ENCODE measurements at regions not wholly inside any gene's neighbourhood (a gene's known extent, or its start where the extent isn't known, plus 50 kb on each side); places are given as distances from the start of the nearest gene placed in this dataset.

- H3K36me3 ChIP-seq (ENCODE audit: control insufficient read depth in 1 of 2, insufficient read depth in 2 of 2, low read depth in 1 of 2, low read length in 2 of 2), result no peaks in the 10 kb centered on the region
- no peak overlapping the region for H3K4me2 ChIP-seq (ENCODE audit: low read length, poor library complexity, severe bottlenecking)
- H3K14ac ChIP-seq (ENCODE audit: low read length in 2 of 2), result no peak overlapping the region
- no peak overlapping the region for H3K4me3 ChIP-seq (ENCODE audit: insufficient read depth in 1 of 2, low read depth in 1 of 2, low read length in 2 of 2)
- H2BK120ac ChIP-seq (ENCODE audit: low read depth, low read length), result no peak overlapping the region
- no peaks in the 10 kb centered on the region for H3K9me3 ChIP-seq (ENCODE audit: control insufficient read depth, low read length)
- no peak overlapping the region for H4K8ac ChIP-seq (ENCODE audit: low read length)
- no peak overlapping the region for H2BK5ac ChIP-seq (ENCODE audit: low read depth, low read length, poor library complexity, severe bottlenecking)
- no peaks in the 10 kb centered on the region for H3K27me3 ChIP-seq (ENCODE audit: control insufficient read depth in 1 of 2, insufficient read depth in 1 of 2, low read length in 2 of 2)
- no peak overlapping the region for H3K18ac ChIP-seq (ENCODE audit: low read depth in 1 of 2, low read length in 2 of 2)
- no peak overlapping the region for H2BK12ac ChIP-seq (ENCODE audit: low read length in 2 of 2)
- no peak overlapping the region for H2AFZ ChIP-seq (ENCODE audit: low read depth, low read length)
- H3K79me1 ChIP-seq (replicated peaks; ENCODE audit: low read length, poor library complexity, severe bottlenecking), result no peaks in the 10 kb centered on the region
- WGBS, result 67% methylated on average over 1 of the region's 2 CpGs
- no peak overlapping the region for H3K9ac ChIP-seq (ENCODE audit: low read length)
- no peaks in the 10 kb centered on the region for H3K4me1 ChIP-seq (ENCODE audit: control insufficient read depth, insufficient read depth, low read depth, low read length)
- no peak overlapping the region for H3K27ac ChIP-seq (ENCODE audit: low read length, poor library complexity, severe bottlenecking)
- H3K4ac ChIP-seq (ENCODE audit: low read depth in 1 of 2, low read length in 2 of 2), result no peak overlapping the region
- no peak overlapping the region for H2AK5ac ChIP-seq (ENCODE audit: low read length, severe bottlenecking)
- no peak overlapping the region for H3K23ac ChIP-seq (ENCODE audit: low read length in 2 of 2)
- no peak overlapping the region for H4K91ac ChIP-seq (ENCODE audit: low read length)
- no peak overlapping the region for H2BK15ac ChIP-seq (ENCODE audit: low read depth, poor library complexity, severe bottlenecking)
- DNase-seq, result no peak
Measured at GRCh38 chr10:128599030-128599429, 472.8 kb upstream of the MKI67 start.

GRCh38 chr10:128599538-128599937 lies 473.3 kb upstream of the MKI67 start:
- H3K14ac ChIP-seq (ENCODE audit: low read length in 2 of 2), result no peak overlapping the region
- H3K9me3 ChIP-seq (ENCODE audit: control insufficient read depth, low read length), result no peaks in the 10 kb centered on the region
- no peak overlapping the region for H3K27ac ChIP-seq (ENCODE audit: low read length, poor library complexity, severe bottlenecking)
- H3K79me1 ChIP-seq (replicated peaks; ENCODE audit: low read length, poor library complexity, severe bottlenecking), result no peaks in the 10 kb centered on the region
- H2BK12ac ChIP-seq (ENCODE audit: low read length in 2 of 2), result no peak overlapping the region
- H3K4me2 ChIP-seq (ENCODE audit: low read length, poor library complexity, severe bottlenecking), result no peak overlapping the region
- H2BK15ac ChIP-seq (ENCODE audit: low read depth, poor library complexity, severe bottlenecking), result no peak overlapping the region
- no peaks in the 10 kb centered on the region for H3K4me1 ChIP-seq (ENCODE audit: control insufficient read depth, insufficient read depth, low read depth, low read length)
- H4K91ac ChIP-seq (ENCODE audit: low read length), result no peak overlapping the region
- H2BK5ac ChIP-seq (ENCODE audit: low read depth, low read length, poor library complexity, severe bottlenecking), result no peak overlapping the region
- no peaks in the 10 kb centered on the region for H3K27me3 ChIP-seq (ENCODE audit: control insufficient read depth in 1 of 2, insufficient read depth in 1 of 2, low read length in 2 of 2)
- H3K4me3 ChIP-seq (ENCODE audit: insufficient read depth in 1 of 2, low read depth in 1 of 2, low read length in 2 of 2), result no peak overlapping the region
- 50% methylated on average over 1 of the region's 4 CpGs for WGBS
- no peak overlapping the region for H2BK120ac ChIP-seq (ENCODE audit: low read depth, low read length)
- H3K9ac ChIP-seq (ENCODE audit: low read length), result no peak overlapping the region
- no peak overlapping the region for H2AK5ac ChIP-seq (ENCODE audit: low read length, severe bottlenecking)
- no peaks in the 10 kb centered on the region for H3K36me3 ChIP-seq (ENCODE audit: control insufficient read depth in 1 of 2, insufficient read depth in 2 of 2, low read depth in 1 of 2, low read length in 2 of 2)
- H2AFZ ChIP-seq (ENCODE audit: low read depth, low read length), result no peak overlapping the region
- no peak overlapping the region for H4K8ac ChIP-seq (ENCODE audit: low read length)
- H3K18ac ChIP-seq (ENCODE audit: low read depth in 1 of 2, low read length in 2 of 2), result no peak overlapping the region
- DNase-seq, result no peak
- no peak overlapping the region for H3K4ac ChIP-seq (ENCODE audit: low read depth in 1 of 2, low read length in 2 of 2)
- no peak overlapping the region for H3K23ac ChIP-seq (ENCODE audit: low read length in 2 of 2)

GRCh38 chr10:128602183-128602582 lies 476.0 kb upstream of the MKI67 start:
- Histone ChIP-seq H2BK120ac (ENCODE audit: low read depth, low read length) (no peak overlapping the region), H3K23ac (ENCODE audit: low read length in 2 of 2) (no peak overlapping the region), H3K36me3 (ENCODE audit: control insufficient read depth in 1 of 2, insufficient read depth in 2 of 2, low read depth in 1 of 2, low read length in 2 of 2) (no peaks in the 10 kb centered on the region), H3K27me3 (ENCODE audit: control insufficient read depth in 1 of 2, insufficient read depth in 1 of 2, low read length in 2 of 2) (no peaks in the 10 kb centered on the region), H3K4me1 (ENCODE audit: control insufficient read depth, insufficient read depth, low read depth, low read length) (no peaks in the 10 kb centered on the region), H2BK12ac (ENCODE audit: low read length in 2 of 2) (no peak overlapping the region), H3K4me3 (ENCODE audit: insufficient read depth in 1 of 2, low read depth in 1 of 2, low read length in 2 of 2) (no peak overlapping the region), H3K79me1 (replicated peaks; ENCODE audit: low read length, poor library complexity, severe bottlenecking) (no peaks in the 10 kb centered on the region), H3K4me2 (ENCODE audit: low read length, poor library complexity, severe bottlenecking) (no peak overlapping the region), H3K4ac (ENCODE audit: low read depth in 1 of 2, low read length in 2 of 2) (no peak overlapping the region), H3K14ac (ENCODE audit: low read length in 2 of 2) (no peak overlapping the region), H2BK5ac (ENCODE audit: low read depth, low read length, poor library complexity, severe bottlenecking) (no peak overlapping the region), H2BK15ac (ENCODE audit: low read depth, poor library complexity, severe bottlenecking) (no peak overlapping the region), H2AK5ac (ENCODE audit: low read length, severe bottlenecking) (no peak overlapping the region), H3K9me3 (ENCODE audit: control insufficient read depth, low read length) (no peaks in the 10 kb centered on the region), H3K18ac (ENCODE audit: low read depth in 1 of 2, low read length in 2 of 2) (no peak overlapping the region), H4K91ac (ENCODE audit: low read length) (no peak overlapping the region), H3K9ac (ENCODE audit: low read length) (no peak overlapping the region), H4K8ac (ENCODE audit: low read length) (no peak overlapping the region), H2AFZ (ENCODE audit: low read depth, low read length) (no peak overlapping the region), H3K27ac (ENCODE audit: low read length, poor library complexity, severe bottlenecking) (no peak overlapping the region)
- DNase-seq, result no peak
- WGBS, result 84% methylated on average over 5 of the region's 6 CpGs

GRCh38 chr10:128604025-128604424 lies 477.8 kb upstream of the MKI67 start:
- H3K4ac ChIP-seq (ENCODE audit: low read depth in 1 of 2, low read length in 2 of 2), result no peak overlapping the region
- no peak overlapping the region for H3K9ac ChIP-seq (ENCODE audit: low read length)
- no peak overlapping the region for H3K4me2 ChIP-seq (ENCODE audit: low read length, poor library complexity, severe bottlenecking)
- no peaks in the 10 kb centered on the region for H3K79me1 ChIP-seq (replicated peaks; ENCODE audit: low read length, poor library complexity, severe bottlenecking)
- no peak overlapping the region for H2AK5ac ChIP-seq (ENCODE audit: low read length, severe bottlenecking)
- DNase-seq, result no peak
- no peaks in the 10 kb centered on the region for H3K36me3 ChIP-seq (ENCODE audit: control insufficient read depth in 1 of 2, insufficient read depth in 2 of 2, low read depth in 1 of 2, low read length in 2 of 2)
- H3K27ac ChIP-seq (ENCODE audit: low read length, poor library complexity, severe bottlenecking), result no peak overlapping the region
- no peak overlapping the region for H3K4me3 ChIP-seq (ENCODE audit: insufficient read depth in 1 of 2, low read depth in 1 of 2, low read length in 2 of 2)
- H3K27me3 ChIP-seq (ENCODE audit: control insufficient read depth in 1 of 2, insufficient read depth in 1 of 2, low read length in 2 of 2), result no peaks in the 10 kb centered on the region
- H4K91ac ChIP-seq (ENCODE audit: low read length), result no peak overlapping the region
- H4K8ac ChIP-seq (ENCODE audit: low read length), result no peak overlapping the region
- no peak overlapping the region for H3K23ac ChIP-seq (ENCODE audit: low read length in 2 of 2)
- no peak overlapping the region for H3K18ac ChIP-seq (ENCODE audit: low read depth in 1 of 2, low read length in 2 of 2)
- no peaks in the 10 kb centered on the region for H3K9me3 ChIP-seq (ENCODE audit: control insufficient read depth, low read length)
- H3K14ac ChIP-seq (ENCODE audit: low read length in 2 of 2), result no peak overlapping the region
- WGBS, result 90% methylated on average over 13 of the region's 13 CpGs
- H2AFZ ChIP-seq (ENCODE audit: low read depth, low read length), result no peak overlapping the region
- no peak overlapping the region for H2BK5ac ChIP-seq (ENCODE audit: low read depth, low read length, poor library complexity, severe bottlenecking)
- H2BK120ac ChIP-seq (ENCODE audit: low read depth, low read length), result no peak overlapping the region
- no peak overlapping the region for H2BK15ac ChIP-seq (ENCODE audit: low read depth, poor library complexity, severe bottlenecking)
- H3K4me1 ChIP-seq (ENCODE audit: control insufficient read depth, insufficient read depth, low read depth, low read length), result no peaks in the 10 kb centered on the region
- no peak overlapping the region for H2BK12ac ChIP-seq (ENCODE audit: low read length in 2 of 2)

All from mesenchymal stem cell (in vitro differentiated cells and primary cell).